NOMO-1 treated with dmso at 0.1 percent for 144 hours (cell line): ENCODE measurements at regions not wholly inside any gene's neighbourhood (a gene's known extent, or its start where the extent isn't known, plus 50 kb on each side); places are given as distances from the start of the nearest gene placed in this dataset.
"Not testable (repeated sequence)": the region's sequence is repeated elsewhere in the genome, so short reads cannot be mapped to it uniquely, and the experiment has no call there.

Source experiments
- DNase-seq: peaks from one replicate; lab custom pipeline; 2025; ENCODE audit not compliant: unreplicated experiment; lab: John Stamatoyannopoulos, UW

DNA sequence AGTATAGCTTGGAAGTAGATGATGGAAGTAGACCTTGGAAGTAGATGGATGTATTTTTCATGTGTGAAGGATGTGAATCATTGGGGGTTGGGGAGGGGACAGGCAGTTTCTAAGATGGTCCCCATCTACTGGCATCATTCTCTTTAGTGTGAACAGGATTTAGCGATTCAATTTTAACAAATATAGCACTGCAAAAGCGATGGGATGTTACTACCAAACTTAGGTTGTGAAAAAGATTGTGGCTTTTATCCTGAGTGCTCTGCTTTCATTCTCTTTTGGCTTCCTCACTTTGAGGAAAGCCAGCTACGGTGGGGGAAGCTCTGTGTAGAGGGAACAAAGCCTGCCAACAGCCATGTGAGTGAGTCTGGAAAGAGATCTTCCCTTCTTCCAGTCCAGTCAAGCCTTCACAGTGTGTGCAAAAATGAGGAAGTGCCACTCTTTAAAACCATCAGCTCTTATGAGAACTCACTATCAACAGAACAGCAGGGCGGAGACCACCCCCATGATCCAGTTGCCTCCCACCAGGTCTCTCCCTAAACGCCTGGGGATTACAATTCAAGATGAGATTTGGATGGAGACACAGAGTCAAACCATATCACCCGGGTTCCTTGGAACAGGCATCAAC, 441.4 kb downstream of the SH3GL2 start:
- no peak for DNase-seq

DNA sequence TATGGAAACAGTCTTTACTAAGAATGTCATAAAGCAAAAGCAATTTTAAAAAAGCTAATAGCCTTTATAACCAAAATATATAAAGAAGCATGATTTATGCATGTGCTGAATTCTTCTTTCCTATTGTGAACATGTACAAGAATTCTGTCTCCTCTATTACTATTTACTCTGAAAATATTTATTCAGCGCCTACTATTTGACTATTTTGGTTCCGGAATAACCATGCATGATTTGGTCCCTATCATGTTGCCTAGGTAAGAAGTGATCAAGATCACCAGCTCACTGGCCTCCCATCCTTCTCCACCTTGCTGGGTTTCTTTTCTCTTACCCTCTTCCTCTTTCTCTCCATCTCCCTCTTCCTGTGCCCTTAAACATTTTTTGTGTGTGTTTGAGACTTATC, 443.8 kb downstream of the SH3GL2 start:
- DNase-seq: no peak

DNA sequence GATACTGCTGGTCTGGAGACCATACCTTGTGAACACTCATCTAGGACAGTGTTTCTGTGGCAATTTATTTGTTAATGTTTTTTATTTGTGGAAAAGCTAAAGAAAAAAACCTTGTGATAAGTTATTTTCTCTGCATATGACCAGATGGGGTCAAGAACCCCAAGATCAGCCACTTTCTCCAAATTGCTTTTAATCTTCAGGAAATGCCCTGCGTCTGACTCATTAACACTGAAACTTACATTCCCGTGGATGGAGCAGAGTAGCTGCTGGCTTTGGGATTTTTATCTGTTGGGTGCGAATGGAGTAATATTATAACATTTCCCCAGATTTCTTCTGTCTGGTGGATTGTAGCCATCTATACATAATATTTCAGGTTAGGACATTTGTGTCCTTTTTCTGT, 444.5 kb downstream of the SH3GL2 start:
- no peak for DNase-seq

DNA sequence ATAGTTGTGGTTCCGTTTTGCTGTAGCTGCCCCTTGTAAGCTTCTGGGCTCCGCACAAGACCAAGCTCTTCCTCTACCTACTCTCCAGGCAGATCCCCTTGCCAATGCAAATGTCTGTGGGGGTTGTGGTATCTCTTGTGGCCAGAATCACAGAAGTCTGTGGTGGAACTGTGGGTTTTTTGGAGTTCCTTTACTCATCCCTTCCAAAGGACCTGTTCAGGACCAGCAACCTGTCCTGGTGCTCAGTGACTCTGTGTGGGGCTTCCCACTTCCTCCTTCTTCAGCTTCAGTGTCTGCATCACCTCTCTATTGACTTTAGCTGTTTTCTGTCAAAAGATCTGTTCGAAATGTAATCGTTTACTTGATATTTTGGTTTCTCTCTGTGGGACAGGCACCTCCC, 441.3 kb upstream of the ADAMTSL1 start:
- no peak for DNase-seq

DNA sequence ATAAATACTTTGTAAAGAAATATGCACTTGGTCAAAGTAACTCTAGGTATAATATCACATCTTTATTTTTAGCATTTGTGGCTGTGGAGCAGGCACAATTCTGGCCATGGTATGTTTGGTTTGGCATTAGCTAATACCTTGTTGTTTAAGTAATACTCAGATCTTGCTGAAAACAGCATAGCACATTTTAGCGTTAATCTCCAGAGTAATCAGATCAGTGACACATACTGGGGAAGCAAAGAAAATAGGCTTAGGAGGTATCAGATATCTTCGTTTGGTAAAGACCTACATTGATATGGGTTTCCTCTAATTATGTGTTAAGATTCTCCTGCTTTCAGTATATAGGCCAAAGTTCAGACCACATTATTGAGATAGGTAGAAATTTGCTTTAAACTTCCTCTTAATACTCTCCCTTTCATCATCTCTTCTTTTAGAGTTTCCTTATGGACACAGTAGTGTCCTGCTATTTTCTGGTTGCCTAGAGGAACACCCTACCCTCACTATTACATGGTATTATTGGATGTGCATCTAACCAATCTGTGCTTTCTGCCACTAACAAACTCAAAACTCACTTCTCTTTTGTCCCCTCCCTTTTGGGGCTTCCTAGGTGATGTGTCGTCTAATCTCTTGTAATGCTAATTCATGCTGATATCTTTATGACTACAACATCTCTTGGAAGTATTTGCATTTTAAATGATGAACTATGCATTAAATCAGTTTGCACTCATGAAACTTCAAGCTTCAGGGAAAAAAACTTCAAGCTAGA, 437.3 kb upstream of the ADAMTSL1 start:
- no peak for DNase-seq

DNA sequence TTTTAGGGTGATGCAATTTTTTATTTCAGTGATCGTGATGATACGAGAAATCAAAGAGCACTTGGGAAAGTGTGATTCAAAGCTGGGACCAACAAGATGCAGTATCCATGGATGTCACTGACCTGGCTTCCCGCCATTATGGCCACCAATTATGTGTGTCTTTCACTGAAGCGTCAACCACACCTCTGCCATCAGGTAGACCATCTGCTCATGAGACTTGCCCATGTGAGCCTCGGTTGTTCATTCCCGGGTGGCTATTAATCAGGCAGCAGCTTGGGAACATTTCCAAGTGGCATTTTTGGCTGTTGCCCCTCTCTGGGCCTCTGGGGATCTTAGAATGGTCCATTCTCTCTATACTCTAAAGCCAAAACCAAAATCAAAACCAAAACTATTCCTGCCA, 436.0 kb upstream of the ADAMTSL1 start:
- no peak for DNase-seq

DNA sequence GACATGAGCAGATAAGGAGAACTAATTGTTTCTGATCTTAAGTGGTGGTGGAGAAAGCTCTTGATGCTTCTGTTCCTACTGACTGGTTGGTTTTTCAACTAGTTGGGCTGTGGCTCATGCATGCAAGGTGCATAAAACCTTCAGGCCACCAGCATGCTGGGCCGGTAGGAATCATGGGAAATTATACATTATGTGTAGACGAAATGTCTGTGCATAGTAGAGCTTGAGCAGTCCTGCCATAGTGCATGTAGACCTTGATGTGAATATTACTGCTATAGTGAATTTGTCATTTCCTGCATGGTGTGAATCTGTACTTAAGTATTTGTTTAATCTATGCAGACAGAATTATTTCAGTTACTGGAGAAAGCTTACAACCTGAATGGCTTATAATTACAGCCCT, 433.6 kb upstream of the ADAMTSL1 start:
- DNase-seq: no peak

DNA sequence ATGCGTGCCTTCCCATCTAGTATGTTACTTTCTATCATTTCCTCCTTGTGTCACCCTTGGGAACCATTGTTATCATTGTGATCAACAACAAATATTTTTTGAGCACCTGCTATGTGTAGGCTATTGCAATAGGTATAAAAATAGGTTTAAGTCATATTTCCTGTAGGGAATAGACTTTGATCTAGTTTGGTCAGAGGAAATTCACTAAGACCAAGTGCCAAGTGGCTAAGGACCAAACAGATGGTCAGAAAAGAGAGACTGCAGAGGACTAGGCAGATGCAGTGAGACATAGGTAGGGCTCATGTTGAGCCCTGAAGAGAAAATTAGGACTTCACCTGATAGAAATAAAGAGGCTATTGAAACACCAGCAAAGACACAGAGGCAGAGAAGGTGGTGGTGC, 430.0 kb upstream of the ADAMTSL1 start:
- no peak for DNase-seq

DNA sequence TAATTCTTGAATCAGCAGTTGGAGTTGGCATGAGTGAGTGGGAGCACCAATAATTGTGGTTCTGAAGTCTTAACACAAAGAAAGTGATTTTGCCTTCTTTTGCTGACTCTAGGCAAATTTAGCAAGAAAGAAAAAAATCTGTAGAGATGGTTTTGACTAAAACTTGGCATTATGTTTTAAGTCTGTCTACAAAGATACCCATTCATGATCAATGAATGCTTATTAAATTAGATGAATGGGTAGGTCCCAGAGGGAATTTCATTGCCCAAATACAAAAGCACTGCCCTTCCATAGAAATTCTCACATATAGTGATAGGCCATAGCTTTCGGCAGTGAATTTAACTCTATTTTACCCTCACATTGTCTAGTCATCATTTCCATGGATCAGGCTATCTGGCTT, 428.6 kb upstream of the ADAMTSL1 start:
- no peak for DNase-seq

DNA sequence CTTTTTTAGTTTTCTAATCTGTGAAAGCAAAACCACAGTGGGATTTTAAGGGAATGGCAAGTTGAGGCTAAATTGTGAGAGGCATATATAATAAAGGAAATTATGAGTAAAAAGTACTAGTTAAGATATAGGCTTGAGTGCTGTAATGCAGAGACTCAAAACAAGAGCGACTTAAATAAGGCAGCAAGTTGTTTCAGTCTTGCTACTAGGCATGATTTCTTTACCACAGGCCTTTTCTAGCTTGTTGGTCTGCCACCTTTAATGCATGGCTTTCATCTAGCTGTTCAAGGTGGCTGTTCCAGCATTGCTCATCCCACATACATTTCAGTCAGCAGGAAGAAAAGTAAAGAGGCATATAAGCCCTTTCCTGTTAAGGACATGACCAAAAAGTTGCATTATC, 427.9 kb upstream of the ADAMTSL1 start:
- DNase-seq: no peak

DNA sequence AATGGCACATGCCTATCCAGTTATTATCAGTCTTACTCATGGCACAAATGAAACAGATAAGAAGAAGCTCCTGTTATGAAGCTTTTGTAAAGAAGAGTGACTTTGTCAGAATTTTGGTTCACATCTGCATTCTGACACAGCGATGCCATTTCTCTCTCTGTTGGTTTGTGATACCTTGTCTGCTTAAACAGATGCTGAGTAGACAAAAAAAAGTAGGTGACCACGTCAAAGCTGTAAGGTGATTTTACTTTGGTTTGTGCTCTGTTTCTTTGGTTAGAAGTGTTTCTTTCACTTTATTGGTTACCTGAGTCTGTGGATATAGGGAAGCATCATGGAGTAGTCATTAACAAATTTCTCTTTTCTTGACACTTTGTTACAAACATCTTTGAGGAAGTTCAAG, 422.3 kb upstream of the ADAMTSL1 start:
- no peak for DNase-seq

DNA sequence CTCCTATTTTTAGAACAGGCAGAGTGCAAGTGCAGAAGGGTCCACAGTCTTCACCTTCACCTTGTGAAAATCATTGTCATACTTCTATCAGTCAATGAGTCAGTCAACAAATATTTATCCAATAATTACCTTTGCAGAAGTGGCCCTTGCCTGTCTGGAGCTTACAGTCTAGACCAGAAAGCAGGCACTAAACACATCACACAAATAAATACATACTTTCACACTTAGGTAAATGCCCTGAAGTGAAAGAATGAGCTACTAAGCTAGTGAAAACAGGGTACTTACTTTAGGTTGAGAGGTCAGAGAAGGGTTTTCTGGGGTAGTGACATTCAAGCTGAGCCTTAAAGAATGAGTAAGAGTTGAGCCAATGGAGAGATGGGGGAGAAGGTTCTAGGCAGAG, 421.9 kb upstream of the ADAMTSL1 start:
- DNase-seq: no peak

DNA sequence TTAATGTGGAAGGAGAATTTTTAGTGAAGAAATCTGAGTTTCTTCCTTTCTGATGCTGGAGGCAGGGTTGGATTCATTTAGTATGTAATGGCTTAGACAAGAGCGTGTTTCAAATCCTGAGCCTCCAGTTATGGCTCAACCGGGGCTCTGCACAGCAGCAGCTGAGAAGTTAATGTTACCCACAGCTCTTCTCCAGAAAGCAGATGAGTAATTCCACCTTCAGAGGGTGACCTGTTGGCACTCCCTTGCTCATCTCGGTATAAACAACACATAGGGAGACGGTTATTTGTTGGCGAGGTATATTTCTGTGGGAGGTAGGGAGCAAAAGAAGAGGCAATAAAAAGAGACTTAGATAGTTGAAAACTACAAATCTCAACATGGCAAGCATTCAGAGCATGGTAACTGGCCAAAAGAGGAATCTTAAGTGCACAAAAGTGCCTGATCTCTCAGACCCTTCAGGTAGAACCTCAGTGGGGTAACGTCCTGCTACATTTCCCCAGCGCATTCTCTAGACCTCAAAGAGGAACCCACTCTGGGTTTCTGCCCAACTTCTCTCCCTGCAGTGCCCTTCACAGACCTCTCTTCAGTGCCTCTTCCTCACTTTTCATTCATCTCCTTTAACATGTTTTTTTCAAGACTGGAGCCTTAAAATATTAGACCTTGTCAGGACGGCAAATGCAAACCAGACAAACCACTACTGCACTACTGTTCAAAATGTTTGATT, 417.5 kb upstream of the ADAMTSL1 start:
- DNase-seq: no peak

DNA sequence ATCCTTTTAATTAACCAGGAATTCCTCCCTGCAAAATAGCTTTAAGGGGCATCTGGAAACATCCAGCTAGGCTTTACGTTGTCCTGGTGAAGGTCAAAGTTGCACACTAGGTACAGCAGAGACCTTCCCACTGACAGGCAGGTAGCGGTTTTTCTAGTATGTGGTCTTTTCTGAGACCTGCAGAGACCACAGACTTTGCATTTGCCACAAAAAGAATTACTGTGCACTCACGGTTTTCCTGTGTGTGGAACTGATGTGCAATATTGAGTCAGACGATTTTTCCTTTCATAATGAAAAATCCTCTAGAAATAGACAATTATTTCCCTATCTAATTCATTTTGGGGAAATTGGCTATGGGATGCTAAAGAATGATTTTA, 417.0 kb upstream of the ADAMTSL1 start:
- DNase-seq: no peak

DNA sequence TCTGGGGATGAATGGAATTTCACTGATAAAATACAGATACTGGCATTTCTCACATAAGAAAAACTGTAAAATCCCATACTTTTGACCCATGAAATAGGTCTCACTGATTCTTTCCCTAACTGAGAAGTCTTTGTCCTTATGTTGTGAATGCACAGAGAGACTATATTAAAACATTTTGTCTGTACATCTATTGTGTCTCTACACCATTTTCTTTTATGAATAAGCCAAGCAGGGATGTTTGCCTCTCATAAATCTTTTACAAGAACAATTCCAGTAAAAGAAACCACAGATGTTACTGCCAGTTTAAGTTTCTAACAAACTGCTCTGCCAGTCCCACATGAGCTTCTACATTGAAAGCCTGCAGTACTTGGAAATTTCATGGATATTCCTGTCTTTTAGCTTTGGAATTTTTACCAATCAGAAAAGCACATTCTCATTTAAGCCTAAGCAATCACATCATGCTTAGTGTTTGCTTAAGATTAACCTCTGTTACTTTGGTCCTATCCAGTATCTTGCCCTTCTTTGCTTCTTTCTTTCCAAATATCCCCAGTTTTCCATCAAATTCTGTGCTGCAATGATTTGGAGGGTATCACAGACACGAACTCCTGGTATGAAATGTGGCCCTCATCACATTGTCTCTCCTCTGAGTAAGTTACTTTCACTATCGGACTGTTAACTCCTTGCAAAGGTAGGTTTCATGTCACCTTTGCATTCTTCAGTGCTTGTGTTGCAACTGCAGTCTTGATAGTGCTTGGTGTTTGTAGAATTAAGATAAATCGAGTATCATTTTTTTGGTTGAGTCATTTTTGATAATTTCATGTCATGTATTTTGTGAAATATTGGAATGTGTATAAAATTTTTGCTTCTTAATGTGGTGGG, 415.1 kb upstream of the ADAMTSL1 start:
- no peak for DNase-seq

DNA sequence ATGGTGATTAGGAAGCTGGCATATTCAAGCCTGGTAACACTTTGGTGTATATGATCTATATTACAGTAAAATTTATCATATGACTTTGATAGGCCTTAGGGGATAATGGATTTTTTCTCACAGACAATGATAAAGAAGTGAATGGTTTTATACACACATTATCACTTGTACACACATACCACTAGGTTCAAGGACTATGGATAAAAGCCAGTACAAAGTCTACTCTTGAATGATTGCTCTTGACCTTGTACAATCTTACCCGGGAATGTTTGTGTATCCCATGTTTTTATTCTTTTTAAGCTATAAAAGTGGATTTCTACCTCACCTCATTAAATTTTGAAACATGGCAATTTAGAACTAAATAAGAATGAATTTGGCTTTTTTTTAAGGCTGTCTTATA, 414.5 kb upstream of the ADAMTSL1 start:
- DNase-seq: no peak

DNA sequence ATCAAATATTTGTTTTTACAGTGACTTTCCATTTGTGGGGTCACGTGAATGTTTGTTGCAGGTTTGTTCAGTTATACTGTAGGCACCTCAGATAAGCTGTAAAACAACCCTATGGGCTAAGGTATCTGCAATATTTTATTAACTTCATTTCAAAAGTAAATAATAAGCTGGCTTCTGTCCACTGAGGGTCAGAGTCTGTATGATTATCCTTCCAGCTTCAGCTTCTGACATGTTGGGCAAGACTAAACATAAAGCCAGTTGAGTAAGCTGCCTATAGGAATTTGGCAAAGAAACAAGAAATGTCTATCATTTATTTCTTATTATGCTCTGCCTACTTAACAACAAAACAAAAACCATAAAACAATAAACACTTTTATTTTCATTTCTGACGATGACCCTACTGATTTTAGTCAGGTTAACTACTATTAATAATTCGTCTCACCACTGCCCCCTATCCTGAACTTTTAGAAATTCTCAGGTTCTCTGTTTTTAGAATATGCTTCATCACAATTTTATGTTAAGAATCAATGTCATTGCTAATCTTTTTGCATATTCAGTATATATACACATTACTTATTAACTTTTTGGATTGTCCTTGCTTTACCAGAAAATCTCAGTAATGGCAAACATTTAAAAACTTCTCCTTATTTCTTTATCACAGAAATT, 413.6 kb upstream of the ADAMTSL1 start:
- DNase-seq: no peak

DNA sequence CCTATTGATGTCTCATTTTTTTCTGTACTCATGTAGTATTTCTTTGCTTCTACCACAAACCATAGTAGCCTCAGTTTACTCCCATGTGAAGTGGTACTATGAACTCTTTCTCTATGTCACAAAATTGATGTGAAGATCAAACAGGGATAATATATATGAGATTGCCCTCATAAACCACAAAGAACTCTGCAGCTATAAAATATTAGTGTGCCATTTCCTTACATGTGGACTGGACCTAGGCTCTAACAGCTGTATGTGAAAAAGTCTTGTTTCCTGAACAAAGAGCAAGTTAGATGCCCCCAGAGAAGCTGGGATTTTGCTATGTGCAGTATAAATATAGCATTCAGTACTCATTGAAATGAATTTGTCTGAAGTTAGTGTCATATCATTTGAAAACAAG, 412.6 kb upstream of the ADAMTSL1 start:
- DNase-seq: no peak

DNA sequence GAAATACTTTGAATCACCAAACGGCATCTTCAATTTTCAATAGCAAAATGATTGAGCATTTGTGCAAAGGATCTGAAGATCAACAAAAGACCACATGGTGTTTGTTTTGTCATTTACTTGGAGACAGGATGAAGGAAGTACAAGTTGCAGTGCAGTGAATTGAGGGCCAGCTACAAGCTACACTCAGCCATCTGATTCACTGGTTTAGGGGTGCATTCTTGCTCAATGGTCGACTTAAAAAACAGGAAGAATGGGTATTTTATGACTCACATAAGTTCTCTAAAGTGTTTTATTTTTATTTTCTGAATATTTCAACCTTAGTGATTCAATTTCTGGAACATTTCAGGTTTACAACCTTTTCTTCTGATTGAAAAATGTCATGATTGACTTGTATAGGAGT, 412.1 kb upstream of the ADAMTSL1 start:
- DNase-seq: no peak

DNA sequence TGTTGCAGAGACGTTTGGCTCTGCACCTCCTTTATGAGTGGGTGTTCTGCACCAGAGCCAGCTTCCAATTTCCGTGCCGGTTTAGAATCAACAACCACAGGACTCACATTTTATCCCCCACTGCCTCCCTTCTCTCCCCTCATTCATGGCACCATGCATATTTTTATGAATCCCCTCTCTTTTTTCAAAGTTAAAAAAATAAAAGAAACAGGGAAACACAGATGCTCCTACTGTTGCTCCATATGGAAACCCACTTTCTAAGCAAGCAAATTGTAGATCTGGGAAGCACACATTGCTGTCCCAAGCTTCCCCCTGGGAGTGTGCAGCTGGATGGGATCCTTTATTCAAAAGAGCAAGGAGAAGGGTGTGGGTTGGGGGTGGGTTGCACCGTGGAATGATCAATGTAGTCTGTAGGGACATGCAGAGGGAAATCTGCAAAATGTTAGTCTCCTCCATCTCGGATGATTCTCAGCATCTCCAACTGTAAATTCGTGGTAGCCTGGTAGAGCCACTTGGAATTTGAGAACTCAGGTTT, 410.0 kb upstream of the ADAMTSL1 start:
- no peak for DNase-seq

DNA sequence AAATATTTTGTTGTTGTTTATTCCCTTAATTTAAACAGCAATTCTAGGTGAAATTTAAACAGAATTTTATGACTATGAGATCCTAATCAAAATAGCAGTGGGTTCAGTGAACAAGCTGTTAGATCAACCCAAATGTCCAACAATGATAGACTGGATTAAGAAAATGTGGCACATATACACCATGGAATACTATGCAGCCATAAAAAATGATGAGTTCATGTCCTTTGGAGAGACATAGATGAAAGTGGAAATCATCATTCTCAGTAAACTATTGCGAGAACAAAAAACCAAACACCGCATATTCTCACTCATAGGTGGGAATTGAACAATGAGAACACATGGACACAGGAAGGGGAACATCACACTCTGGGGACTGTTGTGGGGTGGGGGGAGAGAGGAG, 407.3 kb upstream of the ADAMTSL1 start:
- not testable (repeated sequence) for DNase-seq
